ENCODE measurements at regions not wholly inside any gene's neighbourhood (a gene's known extent, or its start where the extent isn't known, plus 50 kb on each side); places are given as distances from the start of the nearest gene placed in this dataset.

- no peak overlapping the region for H2AFZ ChIP-seq (ENCODE audit: low read depth, low read length)
- no peaks in the 10 kb centered on the region for H4K20me1 ChIP-seq (replicated peaks; ENCODE audit: control insufficient read depth, extremely low read depth, insufficient read depth, low read length)
- no peak overlapping the region for H3K9ac ChIP-seq (replicated peaks; ENCODE audit: extremely low read depth, insufficient read depth, low read length)
- H3K4me1 ChIP-seq (ENCODE audit: control insufficient read depth, extremely low read depth, insufficient read depth, low read length): no peaks in the 10 kb centered on the region
- dilution Hi-C loops (cut with MboI; ENCODE audit: extremely low pct_ligation_motif_present, low sequenced_read_pairs) (no loop called here), intact Hi-C loops (cut with micrococcal nuclease) (no loop called here)
- POLR2A ChIA-PET: no interaction called here
- DNase-seq (ENCODE audit: low read depth, low spot score) (no peak), FAIRE-seq (no peak)
- H3K79me2 ChIP-seq (ENCODE audit: control insufficient read depth, insufficient read depth, low read length): no peaks in the 10 kb centered on the region
- no peak overlapping the region for H3K4me3 ChIP-seq (replicated peaks in 1 of 3; ENCODE audit: insufficient read depth in 1 of 3, low read depth in 1 of 3, low read length in 3 of 3)
- CTCF ChIA-PET: interaction anchor here (1.2 kb wide), 2 partner anchors 14 to 16 kb away, joined by 3 read pairs; no protein-coding TSS in a partner anchor
- H3K27ac ChIP-seq (ENCODE audit: insufficient read depth, low read depth, low read length): no peak overlapping the region
- no peak overlapping the region for H3K4me2 ChIP-seq (ENCODE audit: insufficient read depth, low read length)
- no TSS peak for BruUV-seq (replicated peaks)
- no peak for TF ChIP-seq GATA2 (IDR thresholded peaks at IDR 0.05; ENCODE audit: insufficient read depth, insufficient read length, low read depth, low read length)
- no peak for TF ChIP-seq MYC (IDR thresholded peaks at IDR 0.05; ENCODE audit: low read depth, low read length)
- TF ChIP-seq POLR2AphosphoS5 (IDR thresholded peaks at IDR 0.05; ENCODE audit: insufficient read depth, low read depth, low read length): no peak
- TF ChIP-seq FOS (IDR thresholded peaks at IDR 0.05; ENCODE audit: borderline replicate concordance, insufficient read depth, low read length): no peak
- TF ChIP-seq JUN (IDR thresholded peaks at IDR 0.05; ENCODE audit: borderline replicate concordance, insufficient read depth, insufficient read length, low read depth): no peak
- TF ChIP-seq EZH2 (IDR thresholded peaks at IDR 0.05; ENCODE audit: borderline replicate concordance, low read depth, low read length, severe bottlenecking): no peak
- no peak for TF ChIP-seq POLR2A (IDR thresholded peaks at IDR 0.05; ENCODE audit: low read depth, low read length)
- no peak for TF ChIP-seq MAX (IDR thresholded peaks at IDR 0.05; ENCODE audit: insufficient read depth, insufficient read length)
- TF ChIP-seq CTCF (IDR thresholded peaks at IDR 0.05; ENCODE audit: extremely low read depth in 1 of 2, insufficient read depth in 1 of 2, low read depth in 1 of 2, low read length in 2 of 2): no peak
- H3K36me3 ChIP-seq (ENCODE audit: control insufficient read depth in 2 of 2, extremely low read depth in 1 of 2, insufficient read depth in 2 of 2, low read length in 2 of 2): no peaks in the 10 kb centered on the region
- no peaks in the 10 kb centered on the region for H3K9me3 ChIP-seq (replicated peaks; ENCODE audit: control insufficient read depth, insufficient read depth, low read length)
- no peaks in the 10 kb centered on the region for H3K27me3 ChIP-seq (ENCODE audit: control insufficient read depth in 2 of 2, insufficient read depth in 2 of 2, low read length in 2 of 2)
- H3K9me1 ChIP-seq (replicated peaks; ENCODE audit: control insufficient read depth, extremely low read depth, insufficient read depth, low read length): no peaks in the 10 kb centered on the region
Observed at GRCh38 chr6:134758621-134759020, 191.3 kb downstream of the ALDH8A1 start.

Measured in endothelial cell of umbilical vein (primary cell).